ENCODE measurements at regions not wholly inside any gene's neighbourhood (a gene's known extent, or its start where the extent isn't known, plus 50 kb on each side); places are given as distances from the start of the nearest gene placed in this dataset.

DNA sequence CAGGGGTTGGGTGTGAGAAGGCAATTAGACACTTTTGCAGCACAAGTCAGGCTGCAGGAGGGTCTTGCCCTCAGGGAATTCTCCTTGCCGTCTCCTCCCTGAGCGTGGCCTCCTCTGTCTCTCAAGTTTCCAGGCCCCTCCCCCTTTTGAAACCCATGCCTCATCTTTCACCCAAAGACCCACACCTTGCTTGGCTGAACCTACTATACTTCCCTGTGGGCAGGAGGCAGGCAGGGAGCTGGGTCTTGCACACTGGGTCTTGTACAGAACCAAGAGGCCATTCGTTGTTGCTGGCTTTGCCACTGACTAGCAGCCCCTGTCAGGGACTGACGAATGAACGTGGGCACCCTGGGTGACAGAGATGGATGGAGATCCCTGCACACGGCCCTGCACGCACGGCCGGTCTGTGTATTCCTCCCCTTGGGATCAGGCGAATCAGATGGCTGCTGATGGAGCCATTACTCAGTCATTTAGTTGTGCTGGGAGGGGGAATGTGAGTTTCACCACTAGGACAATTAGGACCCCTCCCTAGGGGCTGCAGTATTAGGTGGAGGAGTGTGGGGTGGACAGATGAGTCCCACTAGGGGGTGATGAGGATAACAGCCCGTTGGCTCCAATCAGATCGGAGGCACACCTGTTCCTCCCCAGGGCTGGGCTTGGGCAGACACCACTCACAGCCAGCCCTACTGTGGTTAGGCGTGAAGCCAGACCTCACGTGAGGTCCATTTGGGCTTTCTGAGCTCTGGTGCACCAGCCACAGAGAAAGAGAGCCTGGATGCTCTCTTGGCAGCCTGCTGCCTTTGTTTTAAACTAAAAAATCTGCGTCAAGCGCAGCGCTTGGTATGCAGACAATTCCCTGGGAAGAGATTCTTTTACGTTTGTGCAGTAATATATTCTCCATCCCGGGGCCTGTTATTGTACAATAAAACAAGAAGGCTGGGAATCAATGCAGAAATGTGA lies 167.7 kb upstream of the WSCD1 start:
- H3K4me3 ChIP-seq (replicated peaks; ENCODE audit: insufficient read depth, low read length) = no peak overlapping the region
- no peak overlapping the region for H3K27ac ChIP-seq (replicated peaks)
- DNase-seq (ENCODE audit: low read depth in 1 of 2, low spot score in 1 of 2) = no peak
- H3K27me3 ChIP-seq (ENCODE audit: insufficient read depth, poor library complexity, severe bottlenecking) = no peaks in the 10 kb centered on the region
- TF ChIP-seq, protein P1, sequence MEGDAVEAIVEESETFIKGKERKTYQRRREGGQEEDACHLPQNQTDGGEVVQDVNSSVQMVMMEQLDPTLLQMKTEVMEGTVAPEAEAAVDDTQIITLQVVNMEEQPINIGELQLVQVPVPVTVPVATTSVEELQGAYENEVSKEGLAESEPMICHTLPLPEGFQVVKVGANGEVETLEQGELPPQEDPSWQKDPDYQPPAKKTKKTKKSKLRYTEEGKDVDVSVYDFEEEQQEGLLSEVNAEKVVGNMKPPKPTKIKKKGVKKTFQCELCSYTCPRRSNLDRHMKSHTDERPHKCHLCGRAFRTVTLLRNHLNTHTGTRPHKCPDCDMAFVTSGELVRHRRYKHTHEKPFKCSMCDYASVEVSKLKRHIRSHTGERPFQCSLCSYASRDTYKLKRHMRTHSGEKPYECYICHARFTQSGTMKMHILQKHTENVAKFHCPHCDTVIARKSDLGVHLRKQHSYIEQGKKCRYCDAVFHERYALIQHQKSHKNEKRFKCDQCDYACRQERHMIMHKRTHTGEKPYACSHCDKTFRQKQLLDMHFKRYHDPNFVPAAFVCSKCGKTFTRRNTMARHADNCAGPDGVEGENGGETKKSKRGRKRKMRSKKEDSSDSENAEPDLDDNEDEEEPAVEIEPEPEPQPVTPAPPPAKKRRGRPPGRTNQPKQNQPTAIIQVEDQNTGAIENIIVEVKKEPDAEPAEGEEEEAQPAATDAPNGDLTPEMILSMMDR (IDR thresholded peaks at IDR 0.05; ENCODE audit: insufficient read depth, low read length) = no peak
- TF ChIP-seq POLR2AphosphoS5 (IDR thresholded peaks at IDR 0.05; ENCODE audit: low read depth) (no peak), SPI1 (IDR thresholded peaks at IDR 0.05; ENCODE audit: borderline replicate concordance, low read depth) (no peak), GABPA (IDR thresholded peaks at IDR 0.05; ENCODE audit: low read depth) (no peak)
- TF ChIP-seq, protein P2, sequence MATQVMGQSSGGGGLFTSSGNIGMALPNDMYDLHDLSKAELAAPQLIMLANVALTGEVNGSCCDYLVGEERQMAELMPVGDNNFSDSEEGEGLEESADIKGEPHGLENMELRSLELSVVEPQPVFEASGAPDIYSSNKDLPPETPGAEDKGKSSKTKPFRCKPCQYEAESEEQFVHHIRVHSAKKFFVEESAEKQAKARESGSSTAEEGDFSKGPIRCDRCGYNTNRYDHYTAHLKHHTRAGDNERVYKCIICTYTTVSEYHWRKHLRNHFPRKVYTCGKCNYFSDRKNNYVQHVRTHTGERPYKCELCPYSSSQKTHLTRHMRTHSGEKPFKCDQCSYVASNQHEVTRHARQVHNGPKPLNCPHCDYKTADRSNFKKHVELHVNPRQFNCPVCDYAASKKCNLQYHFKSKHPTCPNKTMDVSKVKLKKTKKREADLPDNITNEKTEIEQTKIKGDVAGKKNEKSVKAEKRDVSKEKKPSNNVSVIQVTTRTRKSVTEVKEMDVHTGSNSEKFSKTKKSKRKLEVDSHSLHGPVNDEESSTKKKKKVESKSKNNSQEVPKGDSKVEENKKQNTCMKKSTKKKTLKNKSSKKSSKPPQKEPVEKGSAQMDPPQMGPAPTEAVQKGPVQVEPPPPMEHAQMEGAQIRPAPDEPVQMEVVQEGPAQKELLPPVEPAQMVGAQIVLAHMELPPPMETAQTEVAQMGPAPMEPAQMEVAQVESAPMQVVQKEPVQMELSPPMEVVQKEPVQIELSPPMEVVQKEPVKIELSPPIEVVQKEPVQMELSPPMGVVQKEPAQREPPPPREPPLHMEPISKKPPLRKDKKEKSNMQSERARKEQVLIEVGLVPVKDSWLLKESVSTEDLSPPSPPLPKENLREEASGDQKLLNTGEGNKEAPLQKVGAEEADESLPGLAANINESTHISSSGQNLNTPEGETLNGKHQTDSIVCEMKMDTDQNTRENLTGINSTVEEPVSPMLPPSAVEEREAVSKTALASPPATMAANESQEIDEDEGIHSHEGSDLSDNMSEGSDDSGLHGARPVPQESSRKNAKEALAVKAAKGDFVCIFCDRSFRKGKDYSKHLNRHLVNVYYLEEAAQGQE (IDR thresholded peaks at IDR 0.05; ENCODE audit: insufficient replicate concordance, low read depth) = no peak

DNA sequence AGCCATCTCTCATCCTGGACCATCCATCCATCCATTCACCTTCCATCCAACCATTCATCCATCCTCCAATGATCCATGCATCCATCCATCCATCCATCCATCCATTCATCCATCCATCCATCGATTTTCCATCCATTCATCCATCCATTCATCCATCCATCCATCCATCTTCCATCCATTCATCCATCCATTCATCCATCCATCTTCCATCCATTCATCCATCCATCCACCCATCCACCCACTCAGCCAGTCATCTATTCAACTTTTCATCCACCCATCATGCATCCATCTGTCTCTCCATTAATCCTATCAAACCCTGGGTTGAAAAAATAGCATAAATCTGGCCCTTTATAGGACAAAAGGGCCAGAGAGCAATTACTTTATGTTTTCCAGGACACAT lies 158.3 kb upstream of the WSCD1 start:
- Histone ChIP-seq H3K4me3 (replicated peaks; ENCODE audit: insufficient read depth, low read length) (no peak overlapping the region), H3K27me3 (ENCODE audit: insufficient read depth, poor library complexity, severe bottlenecking) (no peaks in the 10 kb centered on the region), H3K27ac (replicated peaks) (no peak overlapping the region)
- TF ChIP-seq, protein P1 (IDR thresholded peaks at IDR 0.05; ENCODE audit: insufficient read depth, low read length) = no peak
- no peak for TF ChIP-seq GABPA (IDR thresholded peaks at IDR 0.05; ENCODE audit: low read depth)
- TF ChIP-seq, protein P2 (IDR thresholded peaks at IDR 0.05; ENCODE audit: insufficient replicate concordance, low read depth) = no peak
- no peak for TF ChIP-seq POLR2AphosphoS5 (IDR thresholded peaks at IDR 0.05; ENCODE audit: low read depth)
- TF ChIP-seq SPI1 (IDR thresholded peaks at IDR 0.05; ENCODE audit: borderline replicate concordance, low read depth) = no peak
- DNase-seq (ENCODE audit: low read depth in 1 of 2, low spot score in 1 of 2) = no peak

DNA sequence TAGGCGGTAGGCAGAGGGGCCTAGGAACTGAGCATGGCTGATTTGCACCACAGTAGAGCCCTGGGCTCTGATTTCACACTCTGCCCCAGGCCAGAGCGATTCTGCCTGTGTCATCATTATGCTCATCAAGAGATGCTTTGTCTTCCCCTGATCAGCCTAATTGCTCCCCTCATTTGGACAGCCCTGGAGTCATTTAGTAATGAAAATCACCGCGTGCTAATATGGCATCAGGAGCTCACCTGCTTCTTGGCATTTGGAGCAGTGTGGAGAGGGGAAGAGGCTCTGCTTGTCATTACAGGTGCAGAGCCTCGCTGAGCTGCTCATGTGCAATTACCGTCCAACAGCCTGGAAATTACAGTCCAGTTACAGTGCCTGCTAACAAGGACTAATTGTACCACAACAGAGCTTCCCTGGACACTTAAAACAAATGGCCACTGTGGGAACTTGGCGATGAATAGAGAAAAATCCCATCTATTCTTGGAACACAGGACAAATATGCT lies 157.1 kb upstream of the WSCD1 start:
- no peak for DNase-seq (ENCODE audit: low read depth in 1 of 2, low spot score in 1 of 2)
- no peak for TF ChIP-seq GABPA (IDR thresholded peaks at IDR 0.05; ENCODE audit: low read depth)
- TF ChIP-seq POLR2AphosphoS5 (IDR thresholded peaks at IDR 0.05; ENCODE audit: low read depth) = no peak
- TF ChIP-seq, protein P2 (IDR thresholded peaks at IDR 0.05; ENCODE audit: insufficient replicate concordance, low read depth) = no peak
- TF ChIP-seq, protein P1 (IDR thresholded peaks at IDR 0.05; ENCODE audit: insufficient read depth, low read length) = no peak
- no peak for TF ChIP-seq SPI1 (IDR thresholded peaks at IDR 0.05; ENCODE audit: borderline replicate concordance, low read depth)
- Histone ChIP-seq H3K27me3 (ENCODE audit: insufficient read depth, poor library complexity, severe bottlenecking) (no peaks in the 10 kb centered on the region), H3K27ac (replicated peaks) (no peak overlapping the region), H3K4me3 (replicated peaks; ENCODE audit: insufficient read depth, low read length) (no peak overlapping the region)

Measured in HL-60 (cell line).